Mammary epithelial cell (primary cell): ENCODE measurements at regions not wholly inside any gene's neighbourhood (a gene's known extent, or its start where the extent isn't known, plus 50 kb on each side); places are given as distances from the start of the nearest gene placed in this dataset.

Experiments
- CTCF ChIP-seq, 2 donors: IDR thresholded peaks in 1 of 2; conservative IDR thresholded peaks in 1 of 2; 2 replicates each; pipeline ENCODE4 v1.5.1; 2011 to 2012; ENCODE audit warnings: inconsistent platforms in 2 of 2, low read length in 2 of 2, mild to moderate bottlenecking in 2 of 2, control low read depth in 1 of 2, low read depth in 1 of 2; ENCODE audit not compliant: insufficient read depth in 1 of 2; ENCODE audit errors: extremely low read depth in 1 of 2
- EZH2 ChIP-seq: IDR thresholded peaks from 2 replicates; pipeline ENCODE4 v1.6.1; 2012; ENCODE audit warnings: low read length, inconsistent platforms, borderline replicate concordance

GRCh38 chr12:108078428-108078827 is 50.7 kb upstream of the WSCD2 start:
- no peak for TF ChIP-seq CTCF (conservative IDR thresholded peaks at IDR 0.05 in 1 of 2, IDR thresholded peaks at IDR 0.05 in 1 of 2; ENCODE audit: extremely low read depth in 1 of 2, insufficient read depth in 1 of 2, low read depth in 1 of 2, low read length in 2 of 2)
- no peak for TF ChIP-seq EZH2
